Loucy (cell line): ENCODE measurements at regions not wholly inside any gene's neighbourhood (a gene's known extent, or its start where the extent isn't known, plus 50 kb on each side); places are given as distances from the start of the nearest gene placed in this dataset.

Source experiments
- H2AFZ ChIP-seq: fragments of 200-600 bp; sonication (generic); 2 replicates; pipeline ENCODE4 v1.6.0; 2016; ENCODE audit warnings: antibody characterized with exemption, mild to moderate bottlenecking, low read length, moderate library complexity
- H3F3A ChIP-seq: fragments of 200-600 bp; 2 replicates; pipeline ENCODE4 v1.6.0; 2016; ENCODE audit warnings: antibody characterized with exemption, low read depth, mild to moderate bottlenecking
- H3K27me3 ChIP-seq: fragments of 200-600 bp; sonication (generic); 2 replicates; pipeline ENCODE4 v1.6.1; 2014; ENCODE audit warnings: low read length, mild to moderate bottlenecking; ENCODE audit not compliant: insufficient read depth, poor library complexity, severe bottlenecking
- H3K36me3 ChIP-seq: fragments of 200-600 bp; sonication (generic); 2 replicates; pipeline ENCODE4 v1.6.1; 2016; ENCODE audit warnings: low read length; ENCODE audit not compliant: insufficient read depth
- H3K4me1 ChIP-seq: fragments of 200-600 bp; sonication (generic); 2 replicates; pipeline ENCODE4 v1.5.1; 2014; ENCODE audit warnings: low read length, mild to moderate bottlenecking; ENCODE audit not compliant: insufficient read depth, poor library complexity, severe bottlenecking
- H3K4me2 ChIP-seq: fragments of 200-600 bp; sonication (generic); 2 replicates; pipeline ENCODE4 v1.6.0; 2014; ENCODE audit warnings: antibody characterized with exemption, low read length, low read depth, mild to moderate bottlenecking; ENCODE audit not compliant: poor library complexity, severe bottlenecking
- H3K4me3 ChIP-seq: fragments of 200-600 bp; sonication (generic); 2 replicates; pipeline ENCODE4 v1.5.1; 2014; ENCODE audit warnings: low read length, mild to moderate bottlenecking, mixed read lengths; ENCODE audit not compliant: poor library complexity, severe bottlenecking
- H3K79me2 ChIP-seq: fragments of 200-600 bp; sonication (generic); 2 replicates; pipeline ENCODE4 v1.6.1; 2014; ENCODE audit warnings: low read length; ENCODE audit not compliant: insufficient read depth
- H3K9ac ChIP-seq: fragments of 200-600 bp; sonication (generic); 2 replicates; pipeline ENCODE4 v1.6.0; 2014; ENCODE audit warnings: mild to moderate bottlenecking, low read depth, low read length, moderate library complexity; ENCODE audit not compliant: poor library complexity, severe bottlenecking
- H3K9me2 ChIP-seq: fragments of 200-600 bp; sonication (generic); replicated peaks from 2 replicates; pipeline ENCODE4 v1.6.1; 2016; ENCODE audit warnings: low read depth, low read length, mixed read lengths
- H3K9me3 ChIP-seq: fragments of 200-600 bp; sonication (generic); 2 replicates; pipeline ENCODE4 v1.6.1; 2014; ENCODE audit warnings: mild to moderate bottlenecking, antibody characterized with exemption, low read length, low read depth; ENCODE audit not compliant: insufficient read depth
- H4K20me1 ChIP-seq: fragments of 200-600 bp; sonication (generic); 2 replicates; pipeline ENCODE4 v1.6.0; 2014; ENCODE audit warnings: antibody characterized with exemption, low read length, mild to moderate bottlenecking; ENCODE audit not compliant: insufficient read depth, poor library complexity, severe bottlenecking
- EZH2phosphoT487 ChIP-seq: fragments of 200-600 bp; IDR thresholded peaks from 2 replicates; pipeline ENCODE4 v1.6.1; 2018; ENCODE audit warnings: antibody characterized with exemption, mild to moderate bottlenecking, moderate library complexity, borderline replicate concordance
- TF ChIP-seq, protein P1 (sequence below): fragments of 200-600 bp; sonication (generic); conservative IDR thresholded peaks from 2 replicates; pipeline ENCODE4 v1.5.1; 2014; ENCODE audit warnings: mild to moderate bottlenecking, antibody characterized with exemption, low read length

GRCh38 chr11:115104851-115105453 lies 399.3 kb downstream of the CADM1 start:
- Histone ChIP-seq H3K27me3 (no peaks in the 10 kb centered on the region), H3F3A (no peaks in the 10 kb centered on the region), H3K9ac (no peak overlapping the region), H4K20me1 (no peaks in the 10 kb centered on the region), H3K4me1 (no peaks in the 10 kb centered on the region), H2AFZ (no peak overlapping the region), H3K9me2 (no peaks in the 10 kb centered on the region), H3K79me2 (no peaks in the 10 kb centered on the region), H3K4me3 (no peak overlapping the region), H3K36me3 (no peaks in the 10 kb centered on the region), H3K4me2 (no peak overlapping the region), H3K9me3 (no peaks in the 10 kb centered on the region)
- TF ChIP-seq, protein P1, sequence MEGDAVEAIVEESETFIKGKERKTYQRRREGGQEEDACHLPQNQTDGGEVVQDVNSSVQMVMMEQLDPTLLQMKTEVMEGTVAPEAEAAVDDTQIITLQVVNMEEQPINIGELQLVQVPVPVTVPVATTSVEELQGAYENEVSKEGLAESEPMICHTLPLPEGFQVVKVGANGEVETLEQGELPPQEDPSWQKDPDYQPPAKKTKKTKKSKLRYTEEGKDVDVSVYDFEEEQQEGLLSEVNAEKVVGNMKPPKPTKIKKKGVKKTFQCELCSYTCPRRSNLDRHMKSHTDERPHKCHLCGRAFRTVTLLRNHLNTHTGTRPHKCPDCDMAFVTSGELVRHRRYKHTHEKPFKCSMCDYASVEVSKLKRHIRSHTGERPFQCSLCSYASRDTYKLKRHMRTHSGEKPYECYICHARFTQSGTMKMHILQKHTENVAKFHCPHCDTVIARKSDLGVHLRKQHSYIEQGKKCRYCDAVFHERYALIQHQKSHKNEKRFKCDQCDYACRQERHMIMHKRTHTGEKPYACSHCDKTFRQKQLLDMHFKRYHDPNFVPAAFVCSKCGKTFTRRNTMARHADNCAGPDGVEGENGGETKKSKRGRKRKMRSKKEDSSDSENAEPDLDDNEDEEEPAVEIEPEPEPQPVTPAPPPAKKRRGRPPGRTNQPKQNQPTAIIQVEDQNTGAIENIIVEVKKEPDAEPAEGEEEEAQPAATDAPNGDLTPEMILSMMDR, result no peak
- TF ChIP-seq EZH2phosphoT487, result no peak

- H3F3A ChIP-seq, result no peaks in the 10 kb centered on the region
- H3K4me1 ChIP-seq, result no peaks in the 10 kb centered on the region
- H3K79me2 ChIP-seq, result no peaks in the 10 kb centered on the region
- no peak overlapping the region for H2AFZ ChIP-seq
- no peaks in the 10 kb centered on the region for H4K20me1 ChIP-seq
- TF ChIP-seq, protein P1, result no peak
- TF ChIP-seq EZH2phosphoT487, result no peak
- H3K36me3 ChIP-seq, result no peaks in the 10 kb centered on the region
- H3K9me2 ChIP-seq, result no peaks in the 10 kb centered on the region
- H3K9me3 ChIP-seq, result no peaks in the 10 kb centered on the region
- H3K4me3 ChIP-seq, result no peak overlapping the region
- no peak overlapping the region for H3K9ac ChIP-seq
- no peak overlapping the region for H3K4me2 ChIP-seq
- H3K27me3 ChIP-seq, result no peaks in the 10 kb centered on the region
These were observed 393.1 kb downstream of the CADM1 start for GRCh38 chr11:115111066-115111465.

GRCh38 chr11:115112754-115113153 lies 391.5 kb downstream of the CADM1 start:
- no peaks in the 10 kb centered on the region for H3K36me3 ChIP-seq
- H3K4me1 ChIP-seq, result no peaks in the 10 kb centered on the region
- no peaks in the 10 kb centered on the region for H3K27me3 ChIP-seq

More at GRCh38 chr11:115112754-115113153, 391.5 kb downstream of the CADM1 start:
- H3K79me2 ChIP-seq, result no peaks in the 10 kb centered on the region
- no peak overlapping the region for H3K9ac ChIP-seq
- no peaks in the 10 kb centered on the region for H3F3A ChIP-seq
- no peak overlapping the region for H3K4me3 ChIP-seq
- no peak overlapping the region for H3K4me2 ChIP-seq
- H2AFZ ChIP-seq, result no peak overlapping the region
- H4K20me1 ChIP-seq, result no peaks in the 10 kb centered on the region
- H3K9me2 ChIP-seq, result no peaks in the 10 kb centered on the region
- no peaks in the 10 kb centered on the region for H3K9me3 ChIP-seq
- TF ChIP-seq, protein P1, result no peak
- TF ChIP-seq EZH2phosphoT487, result no peak
